Activated CD4-positive, CD25-positive, alpha-beta regulatory T cell (primary cell): ENCODE measurements at regions not wholly inside any gene's neighbourhood (a gene's known extent, or its start where the extent isn't known, plus 50 kb on each side); places are given as distances from the start of the nearest gene placed in this dataset.
A peak's percentile ranks its signal among the peaks of the same experiment; 100 is the strongest.

Experiments
- DNase-seq, 4 experiments: peaks; one replicate each; lab custom pipeline; 2025; lab: John Stamatoyannopoulos, UW

DNA sequence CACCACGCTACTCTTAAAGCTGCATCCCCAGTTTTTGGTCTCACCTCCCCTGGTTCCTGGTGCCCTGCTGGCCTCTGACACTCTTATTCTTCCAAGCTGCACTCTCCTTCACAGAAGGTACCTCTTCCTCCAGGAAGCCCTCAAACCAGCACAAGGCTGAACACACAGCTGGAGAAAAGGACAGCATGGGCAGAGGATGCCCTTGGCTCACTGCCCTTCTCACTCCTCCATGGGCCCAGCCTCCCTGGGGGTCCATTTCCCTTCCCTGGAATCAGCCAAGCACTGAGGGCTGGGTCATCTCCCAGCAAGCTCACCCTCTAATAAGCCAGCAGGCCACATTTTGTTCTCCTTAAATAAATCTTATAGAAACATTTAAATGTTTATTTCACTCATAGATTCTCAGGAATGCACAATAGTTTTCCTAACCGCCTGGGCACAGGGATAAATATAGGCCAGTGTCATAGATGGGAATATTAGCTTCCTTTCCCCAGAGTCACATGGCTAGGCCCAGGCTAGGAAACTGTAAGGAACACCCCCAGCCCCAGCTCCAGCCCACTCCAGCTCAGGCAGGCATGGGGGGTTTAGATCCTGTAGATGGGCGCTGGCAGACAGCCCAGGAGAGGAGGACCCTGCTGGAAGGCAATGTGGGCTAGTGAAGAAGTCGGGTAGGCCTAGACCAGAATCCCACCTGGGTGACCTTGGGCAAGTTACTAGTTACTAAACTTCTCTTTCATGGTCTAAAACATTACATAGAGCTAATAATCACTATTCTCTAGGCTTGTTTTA lies 51.5 kb downstream of the IRAG1 start:
- DNase-seq, result no peak

DNA sequence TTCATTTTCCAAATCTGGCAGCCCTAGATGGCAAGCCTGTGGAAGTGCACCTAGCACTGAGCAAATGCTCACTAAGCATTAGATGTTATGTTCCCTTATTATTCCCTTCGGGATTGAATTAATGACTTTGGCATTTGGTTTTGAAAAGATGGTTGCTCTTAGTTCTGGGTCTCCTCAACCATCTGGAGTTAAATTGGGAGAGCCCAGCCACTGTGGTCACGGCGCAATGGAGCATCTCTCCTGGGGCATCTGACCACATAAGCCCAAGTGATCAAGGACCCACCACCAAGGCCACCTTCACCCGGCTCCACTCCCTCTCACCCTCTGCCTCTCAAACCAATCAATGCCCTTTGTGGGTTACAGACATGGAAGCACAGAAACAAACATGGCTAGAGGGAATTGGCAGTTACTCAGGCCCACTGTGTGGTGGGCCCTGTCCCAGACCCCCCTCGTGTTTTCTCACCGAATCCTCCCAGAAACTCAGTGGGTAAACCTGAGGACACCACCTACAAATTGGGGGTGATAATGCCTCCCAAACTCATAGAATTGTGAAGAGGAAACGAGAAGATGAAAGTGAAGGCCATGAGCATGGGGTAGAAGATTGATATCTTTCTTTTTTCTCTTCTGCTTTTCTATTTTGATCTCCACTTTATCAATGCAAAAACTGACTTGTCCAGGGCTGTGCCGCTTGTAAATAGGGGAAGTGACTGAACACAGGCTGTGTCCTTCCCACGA lies 52.2 kb downstream of the IRAG1 start:
- no peak for DNase-seq

DNA sequence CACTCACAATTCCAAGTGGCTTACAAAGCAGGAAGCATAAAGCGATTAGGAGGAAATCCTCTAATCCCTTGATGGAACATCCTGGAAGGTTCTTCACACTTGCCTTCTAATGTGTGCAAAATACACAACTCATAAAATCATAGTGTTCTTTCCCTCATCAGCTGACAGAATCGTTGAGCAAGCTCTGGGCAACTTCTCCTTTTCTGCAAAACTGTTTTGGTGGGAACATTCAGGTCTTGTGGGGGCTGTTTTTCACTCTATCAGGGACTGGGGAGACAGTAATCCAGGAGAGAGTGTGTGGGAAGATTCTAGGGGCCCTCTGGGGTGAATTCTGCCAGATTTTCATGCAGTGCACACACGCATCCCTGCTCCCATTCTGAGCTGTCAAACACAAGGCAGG lies 53.2 kb downstream of the IRAG1 start:
- no peak for DNase-seq

DNA sequence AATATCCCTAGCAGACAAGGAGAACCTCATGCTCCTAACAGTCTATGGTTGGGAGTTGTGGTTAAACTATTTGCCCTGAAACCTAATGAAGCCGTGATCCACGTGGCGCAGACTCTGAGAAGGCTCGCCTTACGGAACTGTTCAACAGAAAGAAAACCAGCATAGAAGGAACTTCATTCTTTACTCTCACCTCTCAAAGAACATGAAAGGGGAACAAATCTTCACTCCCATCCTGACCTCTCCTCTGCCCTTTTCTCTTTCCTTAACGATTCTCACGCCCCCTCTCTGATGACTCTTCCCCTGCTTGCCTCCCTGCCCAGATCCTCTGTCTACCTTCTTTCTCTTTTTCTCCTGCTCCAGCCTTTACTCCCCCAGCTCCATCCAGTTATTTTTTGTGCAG lies 54.2 kb downstream of the IRAG1 start:
- DNase-seq, result no peak

DNA sequence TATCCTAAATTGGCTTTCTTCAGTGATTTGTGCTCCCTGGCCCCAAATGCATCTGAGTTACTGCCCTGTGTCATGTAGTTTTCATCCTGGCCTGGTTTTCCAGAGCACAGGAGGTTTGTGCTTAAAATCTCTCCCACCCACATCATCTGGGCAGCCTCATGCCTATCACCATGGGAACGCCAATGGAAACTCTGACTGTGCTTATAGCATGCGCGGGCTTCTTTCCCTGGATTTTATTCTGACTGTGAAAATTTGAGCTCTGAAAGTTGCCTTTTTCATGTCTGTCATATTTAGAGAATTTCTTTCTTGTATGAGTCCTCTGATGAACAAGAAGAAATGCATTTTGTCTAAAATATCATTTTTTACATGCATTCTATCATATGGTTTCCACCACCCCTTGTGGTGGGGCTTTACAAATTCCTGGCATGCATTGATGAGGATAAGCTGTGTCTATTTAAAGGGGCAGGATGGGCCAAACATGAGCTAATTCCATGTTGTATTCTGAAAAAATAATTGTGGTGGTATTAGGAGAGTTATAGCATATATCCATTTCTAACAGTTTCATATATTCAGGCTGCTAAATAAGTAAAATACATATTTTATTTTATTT lies 55.1 kb downstream of the IRAG1 start:
- no peak for DNase-seq

DNA sequence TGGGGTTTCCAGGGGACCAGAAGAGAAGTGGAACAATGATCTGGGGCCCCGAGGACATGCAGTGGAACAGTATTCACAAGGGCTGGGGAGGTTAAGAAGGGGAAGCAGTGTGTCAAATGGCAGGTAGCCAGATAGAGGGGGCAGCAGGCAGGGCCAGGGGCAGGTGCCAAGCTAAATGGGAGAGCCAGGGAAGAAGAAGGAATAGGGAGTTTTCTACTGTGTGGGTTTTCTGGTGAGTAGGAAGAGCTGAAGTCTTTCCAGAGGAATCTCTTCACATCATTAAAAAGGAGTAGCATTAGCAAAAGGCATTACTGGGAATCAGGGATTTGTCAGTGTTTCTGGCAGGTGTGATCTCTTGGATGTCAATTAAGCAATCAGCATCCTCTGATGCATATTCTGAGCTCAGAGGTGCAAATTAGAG lies 55.8 kb downstream of the IRAG1 start:
- DNase-seq, result no peak

DNA sequence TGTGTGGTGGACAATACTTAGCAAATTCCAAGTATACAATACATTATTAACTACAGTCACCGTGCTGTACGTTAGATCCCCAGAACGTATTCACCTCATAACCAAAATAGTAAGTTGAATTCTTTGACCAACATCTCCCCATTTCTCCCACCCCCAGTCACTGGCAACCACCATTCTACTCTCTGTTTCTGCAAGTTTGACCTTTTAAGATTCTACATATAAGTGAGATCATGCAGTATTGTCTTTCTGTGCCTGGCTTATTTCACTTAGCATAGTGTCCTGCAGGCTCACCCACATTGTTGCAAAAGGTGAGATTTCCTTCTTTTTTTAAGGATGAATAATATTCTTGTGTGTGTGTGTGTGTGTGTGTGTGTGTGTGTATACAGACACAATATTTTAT lies 59.1 kb downstream of the IRAG1 start:
- no peak for DNase-seq

DNA sequence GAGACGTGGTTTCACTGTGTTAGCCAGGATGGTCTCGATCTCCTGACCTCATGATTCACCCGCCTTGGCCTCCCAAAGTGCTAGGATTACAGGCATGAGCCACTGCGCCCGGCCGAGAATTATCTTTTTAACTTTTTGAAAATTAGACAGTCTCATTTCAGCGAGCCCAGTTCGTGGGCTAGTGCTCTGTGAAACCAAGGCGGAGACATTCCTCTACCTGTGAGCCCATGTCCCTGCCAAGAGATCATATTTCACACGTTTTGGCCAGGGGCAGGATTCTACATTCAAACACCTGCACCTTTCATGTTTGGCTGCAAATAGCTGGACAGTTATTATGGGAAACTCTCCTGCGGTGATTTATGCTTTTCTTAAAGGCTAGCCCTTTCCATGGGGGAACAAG lies 60.3 kb downstream of the IRAG1 start:
- no peak for DNase-seq

DNA sequence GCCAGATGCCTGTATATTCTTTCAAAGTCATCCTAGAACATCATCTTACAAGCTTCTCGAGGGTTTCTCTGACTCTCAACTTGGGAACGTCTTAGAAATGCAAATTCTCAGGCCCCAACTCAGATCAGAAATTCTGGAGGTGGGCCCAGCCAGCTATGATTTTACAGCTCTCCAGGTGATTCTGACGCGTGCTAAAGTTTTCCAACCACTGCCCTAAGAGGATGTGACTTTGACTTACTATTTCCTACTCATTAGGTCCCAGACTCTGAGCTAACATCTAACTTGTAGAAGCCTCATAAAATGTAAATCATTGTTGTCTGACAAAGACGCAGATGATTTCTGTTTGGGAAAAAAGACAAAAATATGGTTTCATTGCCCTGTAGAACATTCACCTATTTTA lies 61.1 kb downstream of the IRAG1 start:
- no peak for DNase-seq

DNA sequence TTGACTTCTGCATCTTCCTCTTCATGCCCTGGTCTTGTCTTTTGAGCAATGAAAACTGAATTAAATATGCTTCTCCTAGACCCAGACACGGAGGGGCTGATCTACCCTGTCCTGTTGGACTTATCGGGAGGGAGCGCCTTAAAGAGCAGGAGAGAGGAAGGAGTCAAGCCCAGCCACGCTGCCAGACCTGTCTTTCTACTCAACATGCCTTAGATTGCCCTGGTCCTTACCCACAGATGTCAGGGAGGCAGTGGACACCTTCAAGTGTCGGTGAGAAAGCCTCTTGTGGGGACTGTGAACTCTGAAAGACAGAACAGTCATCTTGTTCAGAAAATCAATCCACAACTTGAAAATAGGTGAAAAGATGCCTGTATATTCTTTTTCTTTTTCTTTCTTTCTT lies 61.8 kb downstream of the IRAG1 start:
- DNase-seq, result no peak

DNA sequence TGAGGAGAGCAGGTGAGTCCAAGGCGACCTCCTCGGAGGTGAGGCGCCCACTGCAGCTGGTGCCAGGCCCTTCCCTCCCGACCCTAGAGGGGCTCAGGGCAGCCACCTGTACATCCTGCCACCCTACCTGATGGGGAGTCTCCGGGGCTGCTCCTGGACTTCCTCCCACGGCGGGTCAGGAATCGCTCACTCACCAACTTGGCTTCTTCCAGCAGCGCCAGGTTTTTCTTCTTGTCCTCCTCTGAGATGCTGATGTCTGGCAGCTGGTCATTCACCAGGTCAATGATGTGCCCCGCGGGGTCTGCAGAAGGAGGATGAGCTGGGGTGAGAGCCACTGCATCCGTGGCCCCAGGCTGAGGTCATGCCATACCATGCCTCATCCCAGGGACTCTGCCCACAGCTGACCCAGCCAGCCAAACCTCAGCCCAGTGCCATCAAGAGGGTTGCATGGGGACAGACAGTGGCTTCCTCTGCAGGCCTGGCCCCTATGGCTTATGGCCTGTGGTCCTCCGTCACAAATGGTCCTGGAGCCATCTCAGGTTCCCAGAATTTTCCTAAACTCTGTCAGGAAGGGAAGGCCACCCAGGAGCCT lies 61.0 kb upstream of the LYVE1 start:
- DNase-seq, result no peak

DNA sequence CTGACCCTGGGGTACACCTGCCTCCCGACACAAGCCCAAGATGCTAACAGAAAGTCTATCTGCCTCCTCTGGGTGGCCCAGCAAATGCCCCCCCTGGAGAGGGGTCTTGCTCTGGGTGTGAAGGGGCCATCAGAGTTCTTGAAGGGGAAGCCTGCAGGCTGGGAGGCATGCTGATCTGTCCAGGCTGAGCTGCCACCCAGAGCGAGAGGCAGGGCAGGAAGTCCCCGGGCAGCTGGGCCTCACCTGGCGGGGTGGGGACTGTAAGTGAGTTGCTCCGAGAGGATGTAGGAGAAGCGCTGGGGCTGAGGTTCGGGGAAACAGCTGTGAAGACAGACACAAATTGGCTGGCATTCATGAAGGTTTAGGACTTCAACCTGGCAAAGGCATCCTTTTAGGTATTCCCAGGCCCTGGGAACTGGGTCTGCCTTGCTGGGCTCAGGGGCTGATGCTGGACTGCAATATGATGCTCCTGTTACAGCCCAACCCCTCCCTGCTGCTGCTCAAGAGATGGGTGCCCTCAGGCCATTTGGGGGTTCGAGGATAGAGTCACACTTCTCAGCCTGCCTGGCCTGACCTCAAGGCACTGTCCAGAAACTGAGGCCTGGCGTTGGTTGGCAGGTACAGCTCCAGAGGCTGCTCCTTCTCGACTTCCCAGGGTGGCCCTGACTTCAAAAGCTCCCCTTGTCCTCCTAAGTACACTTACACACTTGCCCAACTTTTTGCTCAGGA lies 60.2 kb upstream of the LYVE1 start:
- peak in 2 of 4 experiments; percentile 10 to 14 for DNase-seq

DNA sequence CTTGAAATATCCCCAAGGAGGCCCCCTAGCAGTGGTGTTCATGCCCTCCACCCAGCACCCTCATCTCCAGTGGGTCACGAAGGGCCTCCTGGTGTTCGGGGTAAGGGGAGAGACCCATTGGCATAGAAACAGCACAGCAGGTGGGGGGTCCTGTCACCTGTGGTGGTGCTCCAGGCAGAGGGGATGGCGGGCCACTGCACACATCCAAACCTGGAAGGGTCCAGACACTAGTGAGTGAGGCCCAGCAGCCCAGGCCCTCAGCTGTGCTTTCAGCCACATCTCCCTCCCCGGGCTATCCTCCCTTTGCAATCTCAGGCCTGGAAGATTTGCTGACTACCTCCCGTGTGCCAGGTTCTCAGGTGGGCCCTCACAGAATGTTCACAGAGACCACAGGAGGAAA lies 59.4 kb upstream of the LYVE1 start:
- no peak for DNase-seq

DNA sequence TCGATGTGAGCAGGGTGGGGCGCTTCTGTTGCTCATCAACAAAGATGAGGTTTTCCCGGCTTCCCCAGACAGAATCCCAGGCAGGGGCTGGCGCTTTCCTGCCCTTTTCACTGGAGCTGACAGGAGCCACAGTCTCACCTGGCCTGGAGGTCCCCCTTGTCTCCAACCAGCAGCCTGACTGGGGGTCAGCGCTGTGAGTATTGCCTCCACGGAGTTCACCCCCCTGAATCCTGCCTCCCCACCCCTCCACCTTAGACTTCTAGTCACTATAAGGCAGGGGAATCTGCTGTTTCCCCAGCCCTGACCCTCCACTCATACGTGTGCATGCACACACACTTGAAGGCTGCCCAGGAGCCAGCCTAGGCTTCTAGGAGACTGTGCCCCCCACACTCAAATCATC lies 58.8 kb upstream of the LYVE1 start:
- DNase-seq, result no peak

DNA sequence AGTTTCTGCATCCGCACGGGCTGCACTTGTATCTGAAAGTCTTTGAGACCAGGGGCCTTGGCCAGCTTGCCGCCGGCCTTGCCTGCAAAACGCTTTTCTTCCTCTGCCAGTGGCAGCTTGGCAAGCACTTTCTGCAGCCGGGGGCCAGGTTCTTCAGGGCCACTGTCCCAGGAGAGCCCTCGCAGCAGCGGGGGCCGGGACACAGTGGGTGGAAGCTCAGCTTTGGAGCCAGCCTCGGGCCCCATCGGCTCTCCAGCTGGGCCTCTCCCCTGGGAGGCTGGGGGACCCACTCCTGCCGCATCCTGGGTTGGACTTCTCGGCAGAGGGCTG lies 57.5 kb upstream of the LYVE1 start:
- DNase-seq, result no peak

DNA sequence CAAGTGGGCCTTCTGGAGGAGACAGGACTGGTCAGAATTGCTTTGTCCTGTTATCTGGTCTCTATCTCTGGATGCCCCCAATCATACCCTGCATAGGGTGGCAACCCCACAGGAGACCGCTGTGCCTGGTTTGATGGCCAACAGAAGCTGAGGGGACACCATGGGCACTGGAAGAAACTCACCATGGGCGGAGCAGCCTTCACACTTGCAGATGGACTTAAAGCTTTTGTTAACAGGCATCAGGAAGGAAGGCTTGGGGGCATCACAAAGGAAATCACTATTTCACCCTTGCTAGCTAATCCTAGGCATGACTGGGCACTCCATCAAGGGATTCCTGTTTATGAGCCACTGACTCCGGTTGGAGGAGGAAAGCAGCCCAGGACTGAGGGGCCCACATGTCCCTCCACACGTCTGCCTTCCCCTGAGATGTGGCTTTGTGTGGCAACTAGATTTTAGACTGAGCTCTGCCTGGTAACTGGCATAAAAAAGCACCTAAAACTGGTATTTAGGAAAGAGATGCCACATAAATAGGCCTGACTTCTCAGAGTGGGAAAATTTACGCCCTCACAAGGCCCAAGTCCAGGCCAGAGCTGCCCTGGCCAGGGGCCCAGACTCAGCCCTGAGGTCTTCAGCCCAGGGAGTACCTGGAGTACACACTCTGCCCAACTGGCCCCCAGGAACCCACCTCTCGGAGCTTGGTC lies 57.0 kb upstream of the LYVE1 start:
- DNase-seq, result no peak

DNA sequence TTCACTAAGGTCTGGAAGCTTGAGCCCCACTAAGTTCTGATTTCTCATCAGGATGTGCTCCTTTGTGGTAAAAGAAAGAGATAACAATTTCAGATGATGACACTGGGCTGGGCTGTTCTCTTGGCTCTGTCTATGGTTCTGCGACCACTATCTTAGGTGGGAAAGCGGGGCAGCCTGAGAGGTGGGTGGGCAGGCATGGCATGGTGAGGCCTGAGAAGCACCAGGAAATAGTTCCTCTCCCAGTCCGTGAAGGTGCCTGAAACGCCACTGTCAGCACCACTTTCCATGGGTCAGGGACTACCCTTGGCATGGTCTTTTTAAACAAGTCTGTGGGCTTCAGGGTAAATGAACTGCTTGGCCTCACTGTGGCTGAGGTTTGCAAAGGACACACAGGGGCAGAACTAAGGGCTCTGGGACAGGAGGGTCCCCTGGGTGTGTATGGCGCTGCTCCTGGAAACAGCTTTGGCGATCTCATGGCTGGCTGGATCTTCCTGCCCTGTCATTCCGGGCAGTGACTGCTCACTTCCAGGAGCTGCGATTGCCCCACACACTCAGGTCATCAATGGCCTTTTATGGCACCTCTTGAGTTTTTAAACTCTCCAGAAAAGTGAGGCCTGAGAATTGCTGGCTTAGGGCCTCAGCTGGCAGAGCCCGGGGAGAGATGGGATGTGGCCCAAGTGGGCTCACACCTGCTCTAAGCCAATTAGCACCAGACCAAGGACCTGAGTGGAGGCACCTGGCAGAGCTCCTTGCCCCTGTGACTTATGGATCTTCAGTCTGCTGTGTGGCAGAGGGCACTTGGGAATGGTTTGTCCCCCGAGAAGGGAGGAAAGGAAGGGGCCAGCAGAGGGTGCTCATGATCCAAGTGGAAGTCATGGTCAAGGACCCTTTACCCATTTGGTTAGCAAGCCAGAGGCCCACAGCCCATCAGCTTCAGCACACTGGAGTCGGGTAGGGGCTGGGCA lies 55.6 kb upstream of the LYVE1 start:
- no peak for DNase-seq

DNA sequence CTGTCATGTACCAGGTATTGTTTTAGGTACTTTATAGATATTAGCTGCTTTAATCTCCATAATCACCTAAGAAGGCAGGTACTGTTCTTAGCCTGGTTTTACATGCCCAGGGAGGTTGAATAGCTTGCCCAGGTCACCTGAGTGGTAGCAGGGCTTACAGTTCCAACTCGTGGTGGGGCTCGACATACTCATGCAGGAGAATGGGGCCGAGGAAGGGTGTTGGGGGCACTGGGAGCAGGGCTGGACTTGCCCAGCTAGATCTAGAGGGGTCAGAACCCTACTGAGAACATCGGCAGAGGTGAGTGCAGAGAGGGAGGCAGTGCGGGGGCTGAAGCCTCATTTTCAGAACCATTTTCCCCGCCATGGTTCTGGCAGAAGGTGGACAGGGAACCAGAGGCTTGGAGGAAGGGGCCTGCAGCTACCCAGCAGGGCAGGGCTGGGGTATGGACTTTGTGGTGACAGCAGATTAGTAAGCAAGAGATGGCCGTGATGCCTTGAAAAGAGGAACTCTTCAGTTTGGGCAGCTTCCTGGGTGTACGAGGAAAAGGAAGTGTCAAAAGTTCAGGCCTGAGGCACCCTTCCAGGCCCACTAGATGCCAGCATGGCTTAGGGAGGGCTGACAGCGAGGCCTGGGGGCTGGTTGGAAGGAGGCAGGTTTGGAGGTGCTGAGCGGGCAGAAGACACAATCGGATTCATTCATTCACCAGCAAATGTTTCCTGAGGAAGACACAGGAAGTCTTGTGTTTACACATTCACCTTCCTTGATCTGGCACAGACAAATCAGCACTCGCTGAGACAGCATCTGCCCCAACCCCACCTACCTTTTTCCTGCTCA lies 54.7 kb upstream of the LYVE1 start:
- DNase-seq, result no peak

DNA sequence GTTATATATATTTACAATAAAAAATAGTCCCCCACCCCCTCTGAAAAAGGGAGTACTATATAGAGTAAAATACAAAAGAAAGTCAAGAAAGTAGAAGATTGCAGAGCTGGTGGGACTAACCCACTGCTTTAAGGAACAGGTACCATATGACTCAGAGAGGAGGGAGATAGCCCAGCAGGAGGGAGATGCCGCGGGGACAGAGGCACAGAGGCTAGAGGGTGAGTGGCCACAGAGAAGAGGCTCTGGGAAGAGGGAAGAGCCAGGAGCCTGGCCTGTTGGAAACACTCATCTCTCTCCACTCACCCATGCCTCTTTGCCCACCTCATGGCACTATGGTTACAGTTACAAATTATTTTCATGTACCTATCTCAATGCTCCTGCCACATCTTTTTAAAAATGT lies 53.6 kb upstream of the LYVE1 start:
- no peak for DNase-seq
